Kidney (tissue), 13 donors: ENCODE measurements at regions not wholly inside any gene's neighbourhood (a gene's known extent, or its start where the extent isn't known, plus 50 kb on each side); places are given as distances from the start of the nearest gene placed in this dataset.

ENCODE experiments used
- DNase-seq, 5 donors: peaks; one replicate each; pipeline ENCODE4 v3.0.0-alpha.2; 2013 to 2020
- FAIRE-seq: peaks from 2 replicates; lab custom pipeline; 2012; peaks lifted over from hg19 to GRCh38; lab: Jason Lieb, UNC
- H3K27ac ChIP-seq, 2 donors: one replicate each; pipeline ENCODE4 v1.7.0; 2013; ENCODE audit warnings: low read depth in 2 of 2, low read length in 2 of 2, inconsistent platforms in 1 of 2
- H3K27me3 ChIP-seq: one replicate; pipeline ENCODE4 v1.7.1; 2013; ENCODE audit warnings: low read length, inconsistent platforms; ENCODE audit not compliant: control insufficient read depth, insufficient read depth
- H3K36me3 ChIP-seq, 3 donors: one replicate each; pipeline versions ENCODE4 v1.7.0 to v1.7.1; 2013; ENCODE audit warnings: low read length in 3 of 3, control low read depth in 1 of 3, inconsistent platforms in 1 of 3; ENCODE audit not compliant: insufficient read depth in 3 of 3, control insufficient read depth in 2 of 3
- H3K4me1 ChIP-seq, 3 donors: one replicate each; pipeline versions ENCODE4 v1.7.0 to v1.7.1; 2013; ENCODE audit warnings: low read length in 3 of 3, inconsistent platforms in 1 of 3, low read depth in 1 of 3; ENCODE audit not compliant: control insufficient read depth in 2 of 3, insufficient read depth in 2 of 3
- H3K4me3 ChIP-seq, 3 donors: one replicate each; pipeline versions ENCODE4 v1.7.0 to v1.8.1; 2013; ENCODE audit warnings: low read length in 3 of 3, control low read depth in 1 of 3, inconsistent platforms in 1 of 3
- H3K9ac ChIP-seq, 3 donors: one replicate each; pipeline versions ENCODE4 v1.7.0 to v1.7.1; 2013; ENCODE audit warnings: low read length in 3 of 3, control low read depth in 1 of 3, inconsistent platforms in 1 of 3
- H3K9me3 ChIP-seq, 3 donors: one replicate each; pipeline versions ENCODE4 v1.7.0 to v1.7.1; 2013; ENCODE audit warnings: low read length in 3 of 3, control low read depth in 1 of 3, inconsistent platforms in 1 of 3; ENCODE audit not compliant: control insufficient read depth in 2 of 3, insufficient read depth in 1 of 3
- intact Hi-C: fragments of 100-400 bp; cut with DNase I; formaldehyde crosslinking; loops from one replicate; pipeline ENCODE4 v1.11.1; 2022
- TF ChIP-seq, protein P1 (sequence below): IDR thresholded peaks from 3 replicates; pipeline ENCODE4 v1.5.1; 2012; ENCODE audit warnings: mild to moderate bottlenecking, moderate library complexity, borderline replicate concordance; ENCODE audit not compliant: insufficient read depth; ENCODE audit errors: extremely low read depth
- donor health status: control.
- donor health status: control.
- donor health status: control.
- donor health status: control.
- donor health status: control.
- donor health status: DM: yes; HTN: yes; CAD: no.
- donor health status: Normal renal cell carcinoma (clear cell type).

DNA sequence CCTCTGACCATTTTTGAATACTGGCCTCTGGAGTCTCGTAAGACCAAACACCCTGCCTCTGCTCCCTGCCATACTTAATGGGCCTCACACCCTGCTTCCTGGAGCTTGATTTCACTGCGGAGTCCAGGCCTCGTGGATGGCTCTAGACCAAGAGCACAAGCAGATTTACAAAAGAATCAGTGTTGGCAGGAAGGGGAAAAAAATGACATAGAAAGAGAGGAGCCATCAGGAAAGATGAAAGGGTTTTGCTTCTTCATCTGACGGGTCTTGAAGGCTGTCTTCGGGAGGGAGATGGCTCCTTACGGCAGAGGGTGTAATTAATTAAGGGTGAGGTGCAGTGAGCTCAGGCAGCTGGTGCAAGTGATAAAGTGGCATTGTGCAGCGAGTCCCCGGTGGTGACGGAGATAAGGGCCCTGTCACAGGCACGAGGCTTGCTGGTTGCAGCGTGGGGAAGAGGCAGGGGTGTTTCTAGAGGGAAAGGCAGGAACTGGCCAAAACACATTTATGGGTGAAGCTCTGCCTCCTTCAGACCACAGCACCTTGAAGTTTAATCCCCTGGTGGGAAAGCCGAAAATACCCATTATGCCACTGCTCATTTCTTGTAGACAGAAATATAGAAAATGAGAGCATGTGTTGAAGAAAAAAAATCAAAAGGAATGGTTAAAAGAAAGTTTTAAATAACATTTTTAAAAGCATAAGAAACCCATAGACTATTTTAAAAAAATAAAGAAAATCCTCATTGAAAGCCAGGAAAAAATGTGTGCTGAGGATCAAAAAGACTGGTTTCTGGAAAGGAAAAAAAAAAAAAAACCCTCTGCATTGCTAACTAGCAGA lies 128.6 kb upstream of the LRFN2 start:
- Histone ChIP-seq H3K4me1 (peaks cover 0 to 3% (median 0%) of the 10 kb centered on the region in 3 donors), H3K27me3 (no peaks in the 10 kb centered on the region), H3K4me3 (no peak overlapping the region), H3K9ac (no peak overlapping the region), H3K9me3 (no peaks in the 10 kb centered on the region), H3K36me3 (no peaks in the 10 kb centered on the region), H3K27ac (no peak overlapping the region)
- peak in 1 of 5 donors; percentile 25 for DNase-seq
- TF ChIP-seq, protein P1, sequence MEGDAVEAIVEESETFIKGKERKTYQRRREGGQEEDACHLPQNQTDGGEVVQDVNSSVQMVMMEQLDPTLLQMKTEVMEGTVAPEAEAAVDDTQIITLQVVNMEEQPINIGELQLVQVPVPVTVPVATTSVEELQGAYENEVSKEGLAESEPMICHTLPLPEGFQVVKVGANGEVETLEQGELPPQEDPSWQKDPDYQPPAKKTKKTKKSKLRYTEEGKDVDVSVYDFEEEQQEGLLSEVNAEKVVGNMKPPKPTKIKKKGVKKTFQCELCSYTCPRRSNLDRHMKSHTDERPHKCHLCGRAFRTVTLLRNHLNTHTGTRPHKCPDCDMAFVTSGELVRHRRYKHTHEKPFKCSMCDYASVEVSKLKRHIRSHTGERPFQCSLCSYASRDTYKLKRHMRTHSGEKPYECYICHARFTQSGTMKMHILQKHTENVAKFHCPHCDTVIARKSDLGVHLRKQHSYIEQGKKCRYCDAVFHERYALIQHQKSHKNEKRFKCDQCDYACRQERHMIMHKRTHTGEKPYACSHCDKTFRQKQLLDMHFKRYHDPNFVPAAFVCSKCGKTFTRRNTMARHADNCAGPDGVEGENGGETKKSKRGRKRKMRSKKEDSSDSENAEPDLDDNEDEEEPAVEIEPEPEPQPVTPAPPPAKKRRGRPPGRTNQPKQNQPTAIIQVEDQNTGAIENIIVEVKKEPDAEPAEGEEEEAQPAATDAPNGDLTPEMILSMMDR, result no peak
- no peak for FAIRE-seq
- intact Hi-C loops, result no loop called here

DNA sequence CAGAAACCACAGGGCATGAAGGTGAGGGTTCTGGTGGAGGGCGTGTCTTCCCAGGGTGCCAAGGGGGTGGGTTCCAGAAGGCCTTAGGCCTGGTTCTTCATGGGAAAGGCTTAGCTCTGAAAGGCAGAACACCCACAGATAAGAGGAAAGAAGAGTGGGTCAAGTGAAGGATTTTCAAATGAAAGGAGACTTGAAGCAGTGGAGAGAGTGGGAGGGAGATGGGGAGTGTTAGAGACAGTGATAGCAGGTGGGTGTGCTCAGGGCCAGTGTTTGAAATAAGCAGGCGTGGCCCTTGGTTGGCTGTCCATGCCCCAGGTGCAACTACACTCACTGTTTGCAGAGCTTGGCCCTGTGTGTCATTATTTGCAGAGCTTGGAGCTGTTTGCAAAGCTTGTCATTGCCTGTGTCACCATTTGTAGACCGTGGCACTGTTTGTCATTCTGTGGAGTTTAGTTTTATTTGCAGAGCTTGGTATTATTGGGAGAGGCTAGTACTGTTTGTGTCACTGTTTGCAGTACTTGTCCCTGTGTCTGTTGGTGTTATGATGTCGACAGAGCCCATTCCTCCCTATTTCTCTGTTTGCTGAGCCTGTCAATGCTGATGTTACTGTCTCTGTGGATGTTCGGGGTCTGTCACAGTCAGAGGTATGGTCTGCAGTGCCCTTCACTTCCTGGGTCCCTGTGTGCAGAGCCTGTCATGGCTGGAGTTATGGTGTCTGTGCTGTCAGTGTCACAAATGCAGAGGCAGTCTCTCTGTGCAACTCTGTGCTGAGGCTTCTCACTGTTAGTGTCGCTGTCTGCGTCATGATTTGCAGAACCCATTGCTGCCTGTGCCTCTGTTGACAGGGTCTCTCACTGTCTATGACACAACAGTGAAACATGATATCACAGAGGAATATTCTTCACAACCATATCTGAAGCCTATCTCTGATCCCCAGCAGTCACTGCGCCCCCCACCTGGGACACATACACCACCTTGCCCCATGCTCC lies 127.7 kb upstream of the LRFN2 start:
- H3K4me3 ChIP-seq, result no peak overlapping the region
- no peaks in the 10 kb centered on the region for H3K27me3 ChIP-seq
- intact Hi-C loops, result no loop called here
- H3K36me3 ChIP-seq, result no peaks in the 10 kb centered on the region
- TF ChIP-seq, protein P1, result no peak
- no peak overlapping the region for H3K9ac ChIP-seq
- no peak for DNase-seq
- peaks cover 0 to 3% (median 0%) of the 10 kb centered on the region in 3 donors for H3K4me1 ChIP-seq
- no peaks in the 10 kb centered on the region for H3K9me3 ChIP-seq
- no peak for FAIRE-seq
- no peak overlapping the region for H3K27ac ChIP-seq

DNA sequence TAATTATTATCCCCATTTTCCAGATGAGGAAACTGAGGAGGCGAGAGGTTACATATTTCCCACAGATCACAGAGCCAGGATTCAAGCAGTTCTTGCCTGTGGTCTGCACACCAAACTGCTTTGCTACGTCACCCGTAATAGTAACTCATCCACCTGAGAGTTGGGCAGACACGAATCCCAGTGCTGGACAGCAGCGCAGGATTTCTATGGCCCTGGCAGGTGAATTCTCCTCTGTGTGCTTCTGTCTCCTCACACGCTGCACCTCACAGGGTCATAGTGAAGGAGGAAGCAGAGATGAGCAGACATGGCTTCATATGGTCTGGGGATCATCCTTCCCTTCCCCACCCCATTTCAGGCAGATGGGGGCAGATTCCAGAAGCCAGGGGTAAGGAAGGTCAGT lies 127.0 kb upstream of the LRFN2 start:
- H3K9me3 ChIP-seq, result peaks cover 0 to 3% (median 0%) of the 10 kb centered on the region in 3 donors
- TF ChIP-seq, protein P1, result no peak

More for the DNA sequence above, 127.0 kb upstream of the LRFN2 start:
- intact Hi-C loops, result no loop called here
- FAIRE-seq (no peak), DNase-seq (no peak)
- Histone ChIP-seq H3K9ac (no peak overlapping the region), H3K4me1 (no peaks in the 10 kb centered on the region), H3K27me3 (no peaks in the 10 kb centered on the region), H3K36me3 (no peaks in the 10 kb centered on the region), H3K27ac (no peak overlapping the region), H3K4me3 (no peak overlapping the region)
